Epithelial cell of proximal tubule (primary cell): ENCODE measurements at regions not wholly inside any gene's neighbourhood (a gene's known extent, or its start where the extent isn't known, plus 50 kb on each side); places are given as distances from the start of the nearest gene placed in this dataset.
"Not testable (repeated sequence)": the region's sequence is repeated elsewhere in the genome, so short reads cannot be mapped to it uniquely, and the experiment has no call there.

Experiments used
- DNase-seq: peaks from one replicate; pipeline ENCODE4 v3.0.0-alpha.2; 2011; ENCODE audit warnings: low read depth
- H3K4me3 ChIP-seq: 2 replicates; pipeline ENCODE4 v1.5.1; 2011; ENCODE audit warnings: low read depth, mild to moderate bottlenecking, low read length
- TF ChIP-seq, protein P1 (sequence below): conservative IDR thresholded peaks from 2 replicates; pipeline ENCODE4 v1.5.1; 2012; ENCODE audit warnings: low read depth, mild to moderate bottlenecking, low read length

DNA sequence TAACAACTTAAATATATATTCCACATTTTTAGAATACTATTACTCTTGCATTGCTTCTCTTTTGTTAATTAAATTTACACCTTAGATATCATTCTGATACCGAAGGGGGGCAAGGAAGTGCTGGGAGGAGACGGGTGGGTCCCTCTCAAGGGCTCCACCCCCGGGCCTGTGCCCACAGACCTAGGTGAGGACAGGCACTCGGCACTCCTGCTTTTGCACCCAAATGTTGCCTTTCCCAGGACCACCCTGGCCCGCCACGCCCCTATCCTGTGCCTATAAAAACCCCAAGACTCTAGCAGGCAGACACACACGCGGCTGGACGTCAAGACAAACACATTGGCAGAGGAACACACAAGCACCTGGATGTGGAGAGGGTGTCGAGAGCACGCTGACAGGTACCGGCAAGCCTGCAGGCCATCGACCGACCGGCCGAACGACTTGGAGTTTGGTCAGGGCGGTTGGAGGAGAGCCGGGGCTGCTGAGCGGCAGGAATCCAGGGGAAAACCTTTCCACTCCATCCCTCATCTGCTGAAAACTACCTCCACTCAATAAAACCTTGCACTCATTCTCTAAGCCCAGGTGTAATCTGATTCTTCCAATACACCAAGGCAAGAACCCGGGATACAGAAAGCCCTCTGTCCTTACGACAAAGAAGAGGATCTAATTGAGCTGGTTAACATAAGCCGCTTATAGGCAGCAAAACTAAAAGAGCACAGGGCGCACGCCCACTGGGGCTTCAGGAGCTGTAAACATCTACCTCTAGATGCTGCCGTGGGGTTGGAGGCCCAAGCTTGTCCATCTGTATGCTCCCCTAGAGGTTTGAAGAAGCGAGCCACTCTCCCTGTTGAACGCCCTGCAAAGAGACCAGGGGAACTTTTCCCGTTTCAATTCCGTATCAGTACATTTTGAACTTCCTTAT, 197.4 kb upstream of the PRSS16 start:
- TF ChIP-seq, protein P1, sequence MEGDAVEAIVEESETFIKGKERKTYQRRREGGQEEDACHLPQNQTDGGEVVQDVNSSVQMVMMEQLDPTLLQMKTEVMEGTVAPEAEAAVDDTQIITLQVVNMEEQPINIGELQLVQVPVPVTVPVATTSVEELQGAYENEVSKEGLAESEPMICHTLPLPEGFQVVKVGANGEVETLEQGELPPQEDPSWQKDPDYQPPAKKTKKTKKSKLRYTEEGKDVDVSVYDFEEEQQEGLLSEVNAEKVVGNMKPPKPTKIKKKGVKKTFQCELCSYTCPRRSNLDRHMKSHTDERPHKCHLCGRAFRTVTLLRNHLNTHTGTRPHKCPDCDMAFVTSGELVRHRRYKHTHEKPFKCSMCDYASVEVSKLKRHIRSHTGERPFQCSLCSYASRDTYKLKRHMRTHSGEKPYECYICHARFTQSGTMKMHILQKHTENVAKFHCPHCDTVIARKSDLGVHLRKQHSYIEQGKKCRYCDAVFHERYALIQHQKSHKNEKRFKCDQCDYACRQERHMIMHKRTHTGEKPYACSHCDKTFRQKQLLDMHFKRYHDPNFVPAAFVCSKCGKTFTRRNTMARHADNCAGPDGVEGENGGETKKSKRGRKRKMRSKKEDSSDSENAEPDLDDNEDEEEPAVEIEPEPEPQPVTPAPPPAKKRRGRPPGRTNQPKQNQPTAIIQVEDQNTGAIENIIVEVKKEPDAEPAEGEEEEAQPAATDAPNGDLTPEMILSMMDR: no peak
- no peak overlapping the region for H3K4me3 ChIP-seq
- DNase-seq: no peak

DNA sequence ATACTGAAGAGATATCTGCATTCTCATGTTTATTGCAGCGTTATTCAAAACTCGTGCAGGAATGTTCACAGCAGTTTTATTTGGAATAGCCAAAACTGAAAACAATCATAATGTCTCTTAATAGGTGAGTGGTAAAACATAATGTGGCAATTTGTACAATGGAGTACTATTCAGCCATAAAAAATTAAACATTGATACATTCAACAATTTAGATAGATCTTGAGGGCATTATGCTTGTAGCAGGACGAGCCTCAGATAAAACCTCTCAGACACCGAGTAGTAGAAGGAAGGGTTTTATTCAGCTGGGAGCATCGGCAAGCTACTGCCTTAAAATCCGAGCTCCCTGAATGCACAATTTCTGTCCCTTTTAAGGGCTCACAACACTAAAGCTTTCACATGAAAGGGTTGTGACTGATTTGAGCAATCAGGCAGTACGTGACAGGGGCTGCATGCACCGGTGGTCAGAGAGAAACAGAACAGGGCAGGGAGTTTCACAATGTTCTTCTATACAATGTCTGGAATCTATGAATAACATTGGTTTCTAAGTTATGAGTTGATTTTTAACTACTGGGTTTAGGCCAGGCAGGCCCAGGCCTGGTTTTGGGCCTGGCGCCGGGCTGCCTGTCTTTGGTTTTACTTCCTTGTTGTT, 195.3 kb upstream of the PRSS16 start:
- DNase-seq: peak; percentile 59

DNA sequence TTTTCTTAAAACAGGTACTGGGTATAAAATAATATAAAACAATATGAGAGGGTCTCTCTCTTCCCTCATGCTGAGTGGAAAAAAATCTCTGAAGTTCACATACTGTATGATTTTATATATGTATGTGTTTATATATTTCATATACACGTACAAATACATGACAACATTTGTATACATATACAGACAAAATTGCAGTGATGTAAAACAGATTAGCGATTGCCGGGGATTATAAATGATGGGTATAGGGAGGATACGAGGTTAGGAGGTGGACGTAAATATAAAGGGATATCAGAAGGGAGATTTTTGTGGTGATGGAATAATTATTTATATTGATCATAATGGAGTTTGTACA, 194.8 kb upstream of the PRSS16 start:
- peak; percentile 12 for DNase-seq
- H3K4me3 ChIP-seq: no peak overlapping the region
- TF ChIP-seq, protein P1: no peak

More for the DNA sequence above, 195.3 kb upstream of the PRSS16 start:
- H3K4me3 ChIP-seq: not testable (repeated sequence)

DNA sequence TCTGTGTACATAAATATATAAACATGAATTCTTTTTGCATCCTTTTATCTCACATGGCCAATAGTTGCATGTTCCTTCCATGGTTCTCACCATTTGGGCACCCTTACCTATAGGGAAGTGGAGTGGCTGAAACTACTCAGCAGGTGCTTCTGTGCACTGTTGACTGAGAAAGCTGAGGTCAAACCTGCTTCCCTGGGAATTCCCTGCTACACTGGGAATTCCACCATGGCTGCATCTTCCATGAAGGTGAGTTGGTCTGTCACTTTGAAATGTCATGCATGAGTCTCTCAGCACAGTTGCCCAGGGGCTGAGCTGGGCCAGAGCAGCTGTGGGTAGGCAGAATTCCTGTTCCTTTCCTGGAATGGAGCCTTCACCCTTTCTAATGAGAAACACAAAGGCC, 193.8 kb upstream of the PRSS16 start:
- TF ChIP-seq, protein P1: no peak
- DNase-seq: peak; percentile 71
- no peak overlapping the region for H3K4me3 ChIP-seq

DNA sequence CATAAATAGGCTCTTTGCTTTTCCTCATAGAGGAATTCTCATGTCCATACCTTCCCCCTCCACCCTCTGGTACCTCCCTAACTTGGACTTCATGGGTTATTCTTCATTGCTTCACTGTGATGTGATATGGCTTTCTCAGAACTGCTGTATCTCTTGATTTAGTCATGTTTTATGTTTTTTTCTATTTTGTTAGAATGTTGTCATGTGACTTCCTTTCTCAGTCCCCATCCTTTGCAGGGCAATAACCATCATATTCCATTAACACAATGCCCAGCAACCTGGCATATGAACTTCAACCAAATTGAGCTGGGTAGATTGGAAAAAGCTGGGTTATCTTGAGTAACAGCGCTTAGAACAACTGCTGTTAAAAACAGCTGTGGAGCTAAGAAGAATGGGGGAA, 190.9 kb upstream of the PRSS16 start:
- TF ChIP-seq, protein P1: no peak
- DNase-seq: no peak

DNA sequence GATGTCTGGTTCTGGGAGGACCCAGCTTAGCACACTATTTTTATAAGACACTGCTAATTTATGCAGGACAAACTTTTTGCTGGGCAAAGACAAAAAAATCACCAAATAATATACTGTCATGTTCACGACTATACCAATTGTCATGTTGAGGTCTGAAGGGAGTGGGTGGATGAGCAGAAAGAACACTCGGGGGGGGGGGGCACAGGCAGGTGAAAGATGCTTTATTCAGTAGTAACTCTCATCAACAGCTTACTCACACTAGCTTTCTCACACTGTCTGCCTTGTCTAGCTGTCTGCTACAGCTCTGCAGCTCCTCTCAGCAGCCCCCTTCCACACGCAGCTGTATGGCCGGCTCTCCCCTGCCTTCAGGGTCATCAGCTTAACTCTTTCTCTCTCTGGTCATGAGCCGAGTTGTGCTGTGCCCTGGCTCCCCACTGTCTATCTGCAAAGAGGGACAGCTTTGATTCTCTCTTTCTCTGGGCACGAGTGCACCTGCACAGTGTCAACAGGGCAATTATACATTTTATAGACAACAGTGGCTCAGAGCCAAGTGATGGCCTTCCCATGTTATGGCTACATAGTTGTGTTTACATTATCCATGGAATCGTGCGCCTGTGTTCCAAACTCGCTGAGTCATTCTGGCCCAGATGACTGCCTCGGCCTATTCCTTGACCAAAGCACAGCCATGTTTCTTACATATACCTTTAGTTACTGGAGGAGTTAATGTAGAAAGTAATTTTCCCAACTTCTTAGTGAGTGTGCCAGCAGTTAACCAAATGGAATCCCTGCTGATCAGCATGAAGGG, 187.7 kb upstream of the PRSS16 start:
- TF ChIP-seq, protein P1: no peak
- no peak for DNase-seq
- H3K4me3 ChIP-seq: no peak overlapping the region

More for the DNA sequence above, 190.9 kb upstream of the PRSS16 start:
- H3K4me3 ChIP-seq: no peak overlapping the region

DNA sequence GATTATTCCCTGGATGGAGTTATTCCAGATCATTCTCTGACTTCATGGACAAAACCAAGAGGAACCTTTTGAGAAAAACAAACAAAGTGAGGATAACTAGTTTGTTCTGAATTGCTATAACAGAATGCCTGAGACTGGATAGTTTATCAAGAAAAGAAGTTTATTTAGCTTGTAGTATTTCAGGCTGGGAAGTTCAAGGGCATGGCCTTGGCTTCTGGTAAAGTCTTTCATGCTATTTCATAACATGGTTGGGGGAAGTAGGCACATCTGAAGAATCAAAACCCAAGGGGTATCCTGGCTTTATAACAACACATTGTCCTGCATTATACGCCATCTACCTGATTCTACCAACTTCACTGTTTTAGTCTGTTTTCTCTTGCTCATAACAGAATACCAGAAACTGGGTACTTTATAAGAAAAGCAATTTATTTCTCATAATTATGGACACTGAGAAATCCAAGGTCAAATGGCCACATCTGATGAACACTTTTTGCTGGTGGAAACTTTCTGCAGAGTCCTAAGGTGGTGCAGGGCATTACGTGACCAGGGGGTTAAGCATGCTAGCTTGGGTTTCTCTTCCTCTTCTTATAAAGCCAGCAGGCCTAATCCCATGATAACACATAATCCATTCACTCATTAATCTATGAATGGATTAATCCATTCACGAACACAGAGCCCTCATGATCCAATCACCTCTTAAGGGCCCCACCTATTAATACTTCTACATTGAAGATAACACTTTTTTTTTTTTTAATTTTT, 186.1 kb upstream of the PRSS16 start:
- TF ChIP-seq, protein P1: no peak
- DNase-seq: no peak
- H3K4me3 ChIP-seq: no peak overlapping the region
